Vagina (tissue), 2 donors: ENCODE measurements at regions not wholly inside any gene's neighbourhood (a gene's known extent, or its start where the extent isn't known, plus 50 kb on each side); places are given as distances from the start of the nearest gene placed in this dataset.

Experiments
- DNase-seq, 2 donors: peaks; one replicate each; pipeline ENCODE4 v3.0.0-alpha.2; 2017; ENCODE audit errors: extremely low spot score in 2 of 2
- H3K27ac ChIP-seq: fragments of 200-600 bp; sonication (generic); one replicate; pipeline ENCODE4 v1.5.1; 2019
- H3K27me3 ChIP-seq: fragments of 200-600 bp; sonication (generic); one replicate; pipeline ENCODE4 v1.5.1; 2019
- H3K36me3 ChIP-seq, 2 donors: fragments of 200-600 bp; sonication (generic); one replicate each; pipeline ENCODE4 v1.5.1; 2017 to 2019
- H3K4me1 ChIP-seq: fragments of 200-600 bp; sonication (generic); one replicate; pipeline ENCODE4 v1.5.1; 2019
- H3K4me3 ChIP-seq, 2 donors: fragments of 200-600 bp; sonication (generic); 1 replicate in 1 of 2; 2 replicates in 1 of 2; pipeline ENCODE4 v1.5.1; 2016 to 2019
- H3K9me3 ChIP-seq: fragments of 200-600 bp; sonication (generic); one replicate; pipeline ENCODE4 v1.5.1; 2019
- POLR2A ChIP-seq, 2 donors: fragments of 450-650 bp; IDR thresholded peaks; one replicate each; pipeline ENCODE4 v1.6.1; 2017; ENCODE audit warnings: antibody characterized with exemption in 2 of 2, mild to moderate bottlenecking in 2 of 2, moderate library complexity in 2 of 2
- POLR2AphosphoS5 ChIP-seq, 2 donors: sonication (generic); formaldehyde crosslinking; IDR thresholded peaks; one replicate each; pipeline ENCODE4 v1.9.0; 2017; ENCODE audit warnings: antibody characterized with exemption in 2 of 2, mild to moderate bottlenecking in 2 of 2, low read depth in 1 of 2; ENCODE audit not compliant: insufficient read depth in 1 of 2
- intact Hi-C: fragments of 100-400 bp; cut with DNase I; formaldehyde crosslinking; loops from one replicate; pipeline ENCODE4 v1.15.1; 2023
- TF ChIP-seq, protein P1 (sequence below), 3 experiments: fragments of 450-650 bp in 2 of 3; fragments of 200-600 bp in 1 of 3; sonication (generic) in 1 of 3; IDR thresholded peaks; one replicate each; pipeline ENCODE4 v1.5.1; 2017 to 2019; ENCODE audit warnings: antibody characterized with exemption in 3 of 3, mild to moderate bottlenecking in 2 of 3, moderate library complexity in 2 of 3

DNA sequence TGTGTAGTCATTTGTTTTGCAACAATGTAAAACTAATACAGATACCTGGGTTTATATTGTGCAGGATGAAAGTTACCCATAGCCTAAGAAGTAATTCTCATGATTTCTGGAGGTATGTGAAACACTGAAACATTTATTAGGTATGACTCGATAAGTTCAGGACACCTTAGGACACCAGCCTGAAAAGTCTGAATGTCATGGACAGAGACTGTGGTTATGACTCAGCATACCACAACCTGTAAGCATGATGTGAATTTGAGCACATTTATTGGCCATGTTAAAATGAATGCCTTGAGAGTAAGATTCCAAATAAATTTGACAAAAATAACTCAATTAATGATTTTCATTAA, 1471.7 kb upstream of the B3GALT2 start:
- H3K4me1 ChIP-seq = no peaks in the 10 kb centered on the region
- H3K4me3 ChIP-seq = no peak overlapping the region
- H3K27ac ChIP-seq = no peak overlapping the region
- no peak for DNase-seq
- intact Hi-C loops = no loop called here
- H3K9me3 ChIP-seq = no peaks in the 10 kb centered on the region
- TF ChIP-seq POLR2A (IDR thresholded peaks at IDR 0.05) (no peak), POLR2AphosphoS5 (IDR thresholded peaks at IDR 0.05; ENCODE audit: insufficient read depth in 1 of 2, low read depth in 1 of 2) (no peak)
- TF ChIP-seq, protein P1, sequence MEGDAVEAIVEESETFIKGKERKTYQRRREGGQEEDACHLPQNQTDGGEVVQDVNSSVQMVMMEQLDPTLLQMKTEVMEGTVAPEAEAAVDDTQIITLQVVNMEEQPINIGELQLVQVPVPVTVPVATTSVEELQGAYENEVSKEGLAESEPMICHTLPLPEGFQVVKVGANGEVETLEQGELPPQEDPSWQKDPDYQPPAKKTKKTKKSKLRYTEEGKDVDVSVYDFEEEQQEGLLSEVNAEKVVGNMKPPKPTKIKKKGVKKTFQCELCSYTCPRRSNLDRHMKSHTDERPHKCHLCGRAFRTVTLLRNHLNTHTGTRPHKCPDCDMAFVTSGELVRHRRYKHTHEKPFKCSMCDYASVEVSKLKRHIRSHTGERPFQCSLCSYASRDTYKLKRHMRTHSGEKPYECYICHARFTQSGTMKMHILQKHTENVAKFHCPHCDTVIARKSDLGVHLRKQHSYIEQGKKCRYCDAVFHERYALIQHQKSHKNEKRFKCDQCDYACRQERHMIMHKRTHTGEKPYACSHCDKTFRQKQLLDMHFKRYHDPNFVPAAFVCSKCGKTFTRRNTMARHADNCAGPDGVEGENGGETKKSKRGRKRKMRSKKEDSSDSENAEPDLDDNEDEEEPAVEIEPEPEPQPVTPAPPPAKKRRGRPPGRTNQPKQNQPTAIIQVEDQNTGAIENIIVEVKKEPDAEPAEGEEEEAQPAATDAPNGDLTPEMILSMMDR (IDR thresholded peaks at IDR 0.05) = no peak
- no peaks in the 10 kb centered on the region for H3K36me3 ChIP-seq
- no peaks in the 10 kb centered on the region for H3K27me3 ChIP-seq

DNA sequence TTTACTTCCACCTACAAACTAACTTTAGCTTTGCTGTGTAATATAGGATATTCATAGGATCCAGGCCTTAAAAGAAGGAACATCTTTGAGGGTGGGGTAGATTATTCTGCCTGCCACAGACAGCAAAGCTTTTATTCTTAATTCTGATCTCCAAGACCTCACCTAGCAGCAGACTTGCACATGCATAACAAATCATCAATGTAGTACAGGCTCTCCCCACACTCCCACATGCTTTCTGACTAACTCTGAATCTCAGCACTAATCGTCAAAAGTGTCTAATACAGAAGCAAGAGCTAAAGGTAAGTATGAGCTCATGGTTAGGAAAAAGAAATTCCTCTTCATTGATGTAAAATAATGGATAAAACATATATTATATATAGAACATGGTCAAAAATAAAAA, 1468.5 kb upstream of the B3GALT2 start:
- H3K9me3 ChIP-seq = no peaks in the 10 kb centered on the region
- no peak for DNase-seq
- TF ChIP-seq POLR2A (IDR thresholded peaks at IDR 0.05) (no peak), POLR2AphosphoS5 (IDR thresholded peaks at IDR 0.05; ENCODE audit: insufficient read depth in 1 of 2, low read depth in 1 of 2) (no peak)
- TF ChIP-seq, protein P1 (IDR thresholded peaks at IDR 0.05) = no peak
- H3K36me3 ChIP-seq = no peaks in the 10 kb centered on the region
- no peak overlapping the region for H3K27ac ChIP-seq
- intact Hi-C loops = no loop called here
- H3K4me1 ChIP-seq = no peaks in the 10 kb centered on the region
- H3K27me3 ChIP-seq = no peaks in the 10 kb centered on the region
- no peak overlapping the region for H3K4me3 ChIP-seq

DNA sequence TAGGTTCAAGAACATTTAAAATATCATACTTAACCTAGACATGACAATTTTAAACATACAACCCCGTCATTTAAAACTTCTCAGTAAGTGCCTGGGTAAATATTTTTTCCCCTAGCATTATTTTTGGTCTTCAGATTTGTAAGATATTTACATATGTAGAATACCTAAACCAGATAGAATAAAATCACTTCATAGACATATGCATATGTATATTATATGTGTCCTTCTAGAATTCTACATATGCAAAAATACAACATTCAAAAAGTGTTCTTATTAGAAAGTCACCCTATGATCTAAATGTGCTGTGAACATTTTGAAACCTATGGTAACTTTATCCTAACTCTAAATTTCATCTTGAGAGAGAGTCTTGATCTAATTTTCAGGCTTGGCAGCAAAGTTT, 1467.0 kb upstream of the B3GALT2 start:
- H3K27me3 ChIP-seq = no peaks in the 10 kb centered on the region
- intact Hi-C loops = no loop called here
- H3K36me3 ChIP-seq = no peaks in the 10 kb centered on the region
- H3K9me3 ChIP-seq = no peaks in the 10 kb centered on the region
- no peak overlapping the region for H3K27ac ChIP-seq
- H3K4me3 ChIP-seq = no peak overlapping the region
- no peaks in the 10 kb centered on the region for H3K4me1 ChIP-seq
- DNase-seq = no peak
- TF ChIP-seq, protein P1 (IDR thresholded peaks at IDR 0.05) = no peak
- no peak for TF ChIP-seq POLR2AphosphoS5 (IDR thresholded peaks at IDR 0.05; ENCODE audit: insufficient read depth in 1 of 2, low read depth in 1 of 2)
- TF ChIP-seq POLR2A (IDR thresholded peaks at IDR 0.05) = no peak

DNA sequence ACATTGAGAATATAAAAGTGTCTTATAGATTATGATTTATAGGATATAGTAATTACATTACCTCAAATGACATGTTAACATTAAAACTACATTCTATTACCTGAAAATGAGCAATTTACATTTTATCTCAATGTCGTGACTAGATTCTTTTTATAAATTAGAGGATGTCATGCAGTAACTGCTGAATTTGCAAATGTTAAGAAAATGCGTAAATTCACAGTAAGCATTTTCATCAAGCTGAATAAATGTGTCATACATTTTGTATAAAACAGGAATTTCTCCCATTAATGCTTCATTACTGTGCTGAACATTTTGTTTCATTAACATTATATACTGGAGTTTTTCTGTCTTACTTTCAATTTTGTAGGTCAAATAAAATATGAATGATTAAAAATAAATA, 1460.7 kb upstream of the B3GALT2 start:
- intact Hi-C loops = no loop called here
- Histone ChIP-seq H3K4me3 (no peak overlapping the region), H3K4me1 (no peaks in the 10 kb centered on the region), H3K27me3 (no peaks in the 10 kb centered on the region), H3K9me3 (no peaks in the 10 kb centered on the region), H3K27ac (no peak overlapping the region), H3K36me3 (no peaks in the 10 kb centered on the region)
- no peak for DNase-seq
- TF ChIP-seq, protein P1 (IDR thresholded peaks at IDR 0.05) = no peak
- TF ChIP-seq POLR2A (IDR thresholded peaks at IDR 0.05) (no peak), POLR2AphosphoS5 (IDR thresholded peaks at IDR 0.05; ENCODE audit: insufficient read depth in 1 of 2, low read depth in 1 of 2) (no peak)

DNA sequence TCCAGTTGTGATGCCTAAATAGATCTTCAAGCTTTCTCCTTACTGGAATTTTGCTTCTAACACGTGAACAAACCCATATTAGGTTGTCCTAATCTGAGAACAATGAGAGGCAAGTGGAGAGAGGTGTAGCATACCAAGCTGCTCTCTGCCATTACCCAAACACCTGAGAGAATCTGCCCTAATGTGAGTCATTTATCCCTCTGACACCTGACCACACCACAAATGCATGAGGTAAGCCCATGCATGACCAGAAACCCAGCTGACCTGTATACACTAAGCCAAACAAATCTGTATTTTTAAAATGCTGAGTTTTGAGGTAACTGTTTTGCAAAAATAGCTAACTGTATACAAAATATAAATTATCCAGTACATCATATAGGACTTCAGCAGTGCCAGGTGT, 1458.1 kb upstream of the B3GALT2 start:
- intact Hi-C loops = no loop called here
- Histone ChIP-seq H3K27me3 (no peaks in the 10 kb centered on the region), H3K4me3 (no peak overlapping the region), H3K36me3 (no peaks in the 10 kb centered on the region), H3K27ac (no peak overlapping the region), H3K9me3 (no peaks in the 10 kb centered on the region), H3K4me1 (no peaks in the 10 kb centered on the region)
- TF ChIP-seq POLR2A (IDR thresholded peaks at IDR 0.05) (no peak), POLR2AphosphoS5 (IDR thresholded peaks at IDR 0.05; ENCODE audit: insufficient read depth in 1 of 2, low read depth in 1 of 2) (no peak)
- TF ChIP-seq, protein P1 (IDR thresholded peaks at IDR 0.05) = no peak
- no peak for DNase-seq
